H1 (cell line): ENCODE measurements at regions not wholly inside any gene's neighbourhood (a gene's known extent, or its start where the extent isn't known, plus 50 kb on each side); places are given as distances from the start of the nearest gene placed in this dataset.
A peak's percentile ranks its signal among the peaks of the same experiment; 100 is the strongest.

Experiments
- CEBPB ChIP-seq: IDR thresholded peaks from 2 replicates; pipeline ENCODE4 v1.6.1; 2012; ENCODE audit warnings: low read depth, low read length
- KDM1A ChIP-seq: fragments of 200-600, 300-600 bp; sonication (generic); IDR thresholded peaks from 2 replicates; pipeline ENCODE4 v1.7.1; 2016; ENCODE audit warnings: mild to moderate bottlenecking, low read length, borderline replicate concordance
- MAFK ChIP-seq: IDR thresholded peaks from 2 replicates; pipeline ENCODE4 v1.6.1; 2012; ENCODE audit warnings: low read depth, mild to moderate bottlenecking, improper control_type of control experiment, low read length
- POLR2A ChIP-seq, 2 experiments: IDR thresholded peaks; 1 replicate in 1 of 2; 2 replicates in 1 of 2; pipeline ENCODE4 v1.6.1; 2011; ENCODE audit warnings: low read depth in 2 of 2, low read length in 2 of 2, mild to moderate bottlenecking in 2 of 2; ENCODE audit errors: control extremely low read depth in 1 of 2
- POLR2AphosphoS5 ChIP-seq: IDR thresholded peaks from 2 replicates; pipeline ENCODE4 v1.6.1; 2011; ENCODE audit warnings: low read depth, low read length
- SIN3A ChIP-seq, 2 experiments: IDR thresholded peaks in 1 of 2; conservative IDR thresholded peaks in 1 of 2; 2 replicates each; pipeline ENCODE4 v1.6.1; 2011 to 2012; ENCODE audit warnings: low read length in 2 of 2, improper control_type of control experiment in 1 of 2, low read depth in 1 of 2, mild to moderate bottlenecking in 1 of 2
- TAF1 ChIP-seq: IDR thresholded peaks from 2 replicates; pipeline ENCODE4 v1.6.1; 2011; ENCODE audit warnings: mild to moderate bottlenecking, low read depth, low read length
- TF ChIP-seq, protein P1 (sequence below), 3 experiments: IDR thresholded peaks; 1 replicate in 2 of 3; 2 replicates in 1 of 3; pipeline versions ENCODE4 v1.5.1 to v1.6.1; 2011; ENCODE audit warnings: low read length in 3 of 3, mild to moderate bottlenecking in 3 of 3, inconsistent platforms in 2 of 3, low read depth in 1 of 3, moderate library complexity in 1 of 3; ENCODE audit not compliant: insufficient read depth in 1 of 3; ENCODE audit errors: control extremely low read depth in 1 of 3
- TF ChIP-seq, protein P2 (sequence below): IDR thresholded peaks from 2 replicates; pipeline ENCODE4 v1.6.1; 2012; ENCODE audit warnings: inconsistent platforms
- TF ChIP-seq, protein P3 (sequence below): IDR thresholded peaks from 2 replicates; pipeline ENCODE4 v1.6.1; 2012; ENCODE audit warnings: inconsistent platforms
- TF ChIP-seq, protein P4 (sequence below): IDR thresholded peaks from 2 replicates; pipeline ENCODE4 v1.6.1; 2012; ENCODE audit warnings: low read length, inconsistent platforms

DNA sequence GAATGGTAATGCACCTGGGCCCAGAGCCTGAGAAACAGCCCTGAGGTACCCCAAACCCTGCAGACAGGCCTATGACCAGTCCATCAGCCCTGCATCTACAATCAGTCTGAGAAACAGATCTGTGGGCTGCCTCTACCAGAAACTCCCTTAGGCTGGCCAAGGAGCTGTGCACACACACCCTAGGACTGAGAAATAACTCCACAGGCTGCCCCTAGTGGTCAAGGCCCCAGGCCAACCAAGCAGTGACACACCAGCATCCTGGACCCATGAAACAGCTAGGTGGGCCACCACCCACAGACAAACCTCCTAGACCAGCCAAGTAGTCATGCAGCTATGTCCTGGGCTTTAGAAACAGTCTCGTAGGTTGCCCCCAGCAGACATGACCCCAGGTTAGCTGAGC is 253.6 kb upstream of the VLDLR start:
- TF ChIP-seq, protein P1, sequence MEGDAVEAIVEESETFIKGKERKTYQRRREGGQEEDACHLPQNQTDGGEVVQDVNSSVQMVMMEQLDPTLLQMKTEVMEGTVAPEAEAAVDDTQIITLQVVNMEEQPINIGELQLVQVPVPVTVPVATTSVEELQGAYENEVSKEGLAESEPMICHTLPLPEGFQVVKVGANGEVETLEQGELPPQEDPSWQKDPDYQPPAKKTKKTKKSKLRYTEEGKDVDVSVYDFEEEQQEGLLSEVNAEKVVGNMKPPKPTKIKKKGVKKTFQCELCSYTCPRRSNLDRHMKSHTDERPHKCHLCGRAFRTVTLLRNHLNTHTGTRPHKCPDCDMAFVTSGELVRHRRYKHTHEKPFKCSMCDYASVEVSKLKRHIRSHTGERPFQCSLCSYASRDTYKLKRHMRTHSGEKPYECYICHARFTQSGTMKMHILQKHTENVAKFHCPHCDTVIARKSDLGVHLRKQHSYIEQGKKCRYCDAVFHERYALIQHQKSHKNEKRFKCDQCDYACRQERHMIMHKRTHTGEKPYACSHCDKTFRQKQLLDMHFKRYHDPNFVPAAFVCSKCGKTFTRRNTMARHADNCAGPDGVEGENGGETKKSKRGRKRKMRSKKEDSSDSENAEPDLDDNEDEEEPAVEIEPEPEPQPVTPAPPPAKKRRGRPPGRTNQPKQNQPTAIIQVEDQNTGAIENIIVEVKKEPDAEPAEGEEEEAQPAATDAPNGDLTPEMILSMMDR (IDR thresholded peaks at IDR 0.05; ENCODE audit: control extremely low read depth in 1 of 3, insufficient read depth in 1 of 3, low read depth in 1 of 3, low read length in 3 of 3): peak; percentile 36 to 54 (median 49)
- TF ChIP-seq SIN3A (conservative IDR thresholded peaks at IDR 0.05 in 1 of 2, IDR thresholded peaks at IDR 0.05 in 1 of 2; ENCODE audit: low read depth in 1 of 2, low read length in 2 of 2): no peak
- no peak for TF ChIP-seq POLR2AphosphoS5
- TF ChIP-seq POLR2A (IDR thresholded peaks at IDR 0.05; ENCODE audit: control extremely low read depth in 1 of 2, low read depth in 2 of 2, low read length in 2 of 2): no peak
- TF ChIP-seq, protein P2, sequence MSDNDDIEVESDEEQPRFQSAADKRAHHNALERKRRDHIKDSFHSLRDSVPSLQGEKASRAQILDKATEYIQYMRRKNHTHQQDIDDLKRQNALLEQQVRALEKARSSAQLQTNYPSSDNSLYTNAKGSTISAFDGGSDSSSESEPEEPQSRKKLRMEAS: no peak
- TF ChIP-seq MAFK: no peak
- TF ChIP-seq, protein P3, sequence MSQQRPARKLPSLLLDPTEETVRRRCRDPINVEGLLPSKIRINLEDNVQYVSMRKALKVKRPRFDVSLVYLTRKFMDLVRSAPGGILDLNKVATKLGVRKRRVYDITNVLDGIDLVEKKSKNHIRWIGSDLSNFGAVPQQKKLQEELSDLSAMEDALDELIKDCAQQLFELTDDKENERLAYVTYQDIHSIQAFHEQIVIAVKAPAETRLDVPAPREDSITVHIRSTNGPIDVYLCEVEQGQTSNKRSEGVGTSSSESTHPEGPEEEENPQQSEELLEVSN: no peak
- no peak for TF ChIP-seq KDM1A
- TF ChIP-seq CEBPB: no peak
- TF ChIP-seq, protein P4, sequence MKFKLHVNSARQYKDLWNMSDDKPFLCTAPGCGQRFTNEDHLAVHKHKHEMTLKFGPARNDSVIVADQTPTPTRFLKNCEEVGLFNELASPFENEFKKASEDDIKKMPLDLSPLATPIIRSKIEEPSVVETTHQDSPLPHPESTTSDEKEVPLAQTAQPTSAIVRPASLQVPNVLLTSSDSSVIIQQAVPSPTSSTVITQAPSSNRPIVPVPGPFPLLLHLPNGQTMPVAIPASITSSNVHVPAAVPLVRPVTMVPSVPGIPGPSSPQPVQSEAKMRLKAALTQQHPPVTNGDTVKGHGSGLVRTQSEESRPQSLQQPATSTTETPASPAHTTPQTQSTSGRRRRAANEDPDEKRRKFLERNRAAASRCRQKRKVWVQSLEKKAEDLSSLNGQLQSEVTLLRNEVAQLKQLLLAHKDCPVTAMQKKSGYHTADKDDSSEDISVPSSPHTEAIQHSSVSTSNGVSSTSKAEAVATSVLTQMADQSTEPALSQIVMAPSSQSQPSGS: no peak
- no peak for TF ChIP-seq TAF1
